Keratinocyte (primary cell): ENCODE measurements at regions not wholly inside any gene's neighbourhood (a gene's known extent, or its start where the extent isn't known, plus 50 kb on each side); places are given as distances from the start of the nearest gene placed in this dataset.

Source experiments
- DNase-seq: peaks from one replicate; pipeline ENCODE4 v3.0.0-alpha.2; 2011; ENCODE audit warnings: low read depth, missing footprints, low spot score
- FAIRE-seq: peaks from 2 replicates; lab custom pipeline; 2011; peaks lifted over from hg19 to GRCh38; lab: Jason Lieb, UNC
- H2AFZ ChIP-seq: 2 replicates; pipeline ENCODE4 v1.6.0; 2012; ENCODE audit warnings: low read length, control low read depth, inconsistent platforms; ENCODE audit not compliant: control insufficient read depth
- H3K27ac ChIP-seq: 2 replicates; pipeline ENCODE4 v1.5.1; 2011; ENCODE audit warnings: low read length; ENCODE audit not compliant: control insufficient read depth, insufficient read depth
- H3K27me3 ChIP-seq: 3 replicates; pipeline ENCODE4 v1.6.0; 2011; ENCODE audit warnings: low read length; ENCODE audit not compliant: control insufficient read depth, insufficient read depth; ENCODE audit errors: extremely low read depth
- H3K36me3 ChIP-seq, 2 experiments: 2 replicates in 1 of 2; 3 replicates in 1 of 2; pipeline ENCODE4 v1.5.1; 2011; ENCODE audit warnings: low read length in 2 of 2, mild to moderate bottlenecking in 1 of 2; ENCODE audit not compliant: control insufficient read depth in 2 of 2, insufficient read depth in 2 of 2; ENCODE audit errors: extremely low read depth in 1 of 2
- H3K4me1 ChIP-seq: 3 replicates; pipeline ENCODE4 v1.5.1; 2011; ENCODE audit warnings: low read length; ENCODE audit not compliant: control insufficient read depth, insufficient read depth; ENCODE audit errors: extremely low read depth
- H3K4me2 ChIP-seq: 3 replicates; pipeline ENCODE4 v1.6.0; 2011; ENCODE audit warnings: low read depth, low read length; ENCODE audit not compliant: control insufficient read depth, insufficient read depth; ENCODE audit errors: extremely low read depth
- H3K4me3 ChIP-seq, 3 experiments: fragments of 200-600 bp in 1 of 3; sonication (generic) in 1 of 3; 2 replicates in 2 of 3; 3 replicates in 1 of 3; pipeline ENCODE4 v1.5.1; 2011 to 2016; ENCODE audit warnings: low read length in 3 of 3, mild to moderate bottlenecking in 3 of 3, control low read depth in 2 of 3, inconsistent platforms in 1 of 3, low read depth in 1 of 3, mixed read lengths in 1 of 3, mixed run types in 1 of 3, moderate library complexity in 1 of 3; ENCODE audit not compliant: control insufficient read depth in 2 of 3, insufficient read depth in 2 of 3; ENCODE audit errors: extremely low read depth in 1 of 3
- H3K79me2 ChIP-seq: 2 replicates; pipeline ENCODE4 v1.6.0; 2012; ENCODE audit warnings: low read length; ENCODE audit not compliant: control insufficient read depth, insufficient read depth
- H3K9ac ChIP-seq: 3 replicates; pipeline ENCODE4 v1.6.0; 2011; ENCODE audit warnings: low read length; ENCODE audit not compliant: control insufficient read depth, insufficient read depth; ENCODE audit errors: extremely low read depth
- H3K9me1 ChIP-seq: 3 replicates; pipeline ENCODE4 v1.6.0; 2011; ENCODE audit warnings: low read length; ENCODE audit not compliant: control insufficient read depth, insufficient read depth; ENCODE audit errors: extremely low read depth
- H3K9me3 ChIP-seq: 2 replicates; pipeline ENCODE4 v1.5.1; 2012; ENCODE audit warnings: low read depth, low read length; ENCODE audit not compliant: control insufficient read depth
- H4K20me1 ChIP-seq: 3 replicates; pipeline ENCODE4 v1.6.0; 2011; ENCODE audit warnings: low read length; ENCODE audit not compliant: control insufficient read depth, insufficient read depth; ENCODE audit errors: extremely low read depth
- EZH2 ChIP-seq: IDR thresholded peaks from one replicate; pipeline ENCODE4 v1.6.1; 2012; ENCODE audit warnings: inconsistent platforms, mild to moderate bottlenecking, low read length, moderate library complexity
- dilution Hi-C: fragments of 300-500 bp; cut with MboI; formaldehyde crosslinking; loops from one replicate; pipeline ENCODE4 v1.7.0; 2020; ENCODE audit warnings: low sequenced_read_pairs; ENCODE audit not compliant: extremely low pct_ligation_motif_present
- TF ChIP-seq, protein P1 (sequence below), 3 experiments: IDR thresholded peaks in 1 of 3; conservative IDR thresholded peaks in 1 of 3; optimal IDR thresholded peaks in 1 of 3; 2 replicates in 2 of 3; 3 replicates in 1 of 3; pipeline versions ENCODE3 to v1.5.1; 2011; ENCODE audit warnings: low read length in 3 of 3, mild to moderate bottlenecking in 3 of 3, moderate library complexity in 2 of 3, control low read depth in 1 of 3, inconsistent platforms in 1 of 3; ENCODE audit not compliant: insufficient read depth in 2 of 3; ENCODE audit errors: extremely low read depth in 1 of 3

DNA sequence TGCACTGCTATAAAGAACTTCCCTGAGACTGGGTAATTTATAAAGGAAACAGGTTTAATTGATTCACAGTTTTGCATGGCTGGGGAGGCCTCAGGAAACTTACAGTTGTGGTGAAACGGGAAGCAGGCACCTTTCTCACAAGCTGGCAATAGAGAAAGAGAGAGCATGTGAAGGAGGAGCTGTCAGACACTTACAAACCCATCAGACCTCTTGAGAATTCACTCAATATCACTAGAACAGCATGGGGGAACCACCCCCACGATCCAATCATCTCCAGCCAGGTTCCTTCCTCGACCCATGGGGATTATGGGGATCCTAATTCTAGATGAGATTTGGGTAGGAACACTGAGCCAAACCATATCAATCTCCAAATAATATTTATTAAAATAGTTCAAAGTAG lies 729.2 kb upstream of the DDX18 start:
- Histone ChIP-seq H3K9ac (no peak overlapping the region), H3K27me3 (no peaks in the 10 kb centered on the region), H3K79me2 (no peaks in the 10 kb centered on the region), H2AFZ (no peak overlapping the region), H4K20me1 (no peaks in the 10 kb centered on the region), H3K4me1 (no peaks in the 10 kb centered on the region), H3K9me3 (no peaks in the 10 kb centered on the region), H3K4me2 (no peak overlapping the region), H3K36me3 (no peaks in the 10 kb centered on the region), H3K4me3 (no peak overlapping the region), H3K9me1 (no peaks in the 10 kb centered on the region), H3K27ac (no peak overlapping the region)
- DNase-seq (no peak), FAIRE-seq (no peak)
- dilution Hi-C loops = no loop called here
- TF ChIP-seq, protein P1, sequence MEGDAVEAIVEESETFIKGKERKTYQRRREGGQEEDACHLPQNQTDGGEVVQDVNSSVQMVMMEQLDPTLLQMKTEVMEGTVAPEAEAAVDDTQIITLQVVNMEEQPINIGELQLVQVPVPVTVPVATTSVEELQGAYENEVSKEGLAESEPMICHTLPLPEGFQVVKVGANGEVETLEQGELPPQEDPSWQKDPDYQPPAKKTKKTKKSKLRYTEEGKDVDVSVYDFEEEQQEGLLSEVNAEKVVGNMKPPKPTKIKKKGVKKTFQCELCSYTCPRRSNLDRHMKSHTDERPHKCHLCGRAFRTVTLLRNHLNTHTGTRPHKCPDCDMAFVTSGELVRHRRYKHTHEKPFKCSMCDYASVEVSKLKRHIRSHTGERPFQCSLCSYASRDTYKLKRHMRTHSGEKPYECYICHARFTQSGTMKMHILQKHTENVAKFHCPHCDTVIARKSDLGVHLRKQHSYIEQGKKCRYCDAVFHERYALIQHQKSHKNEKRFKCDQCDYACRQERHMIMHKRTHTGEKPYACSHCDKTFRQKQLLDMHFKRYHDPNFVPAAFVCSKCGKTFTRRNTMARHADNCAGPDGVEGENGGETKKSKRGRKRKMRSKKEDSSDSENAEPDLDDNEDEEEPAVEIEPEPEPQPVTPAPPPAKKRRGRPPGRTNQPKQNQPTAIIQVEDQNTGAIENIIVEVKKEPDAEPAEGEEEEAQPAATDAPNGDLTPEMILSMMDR (optimal IDR thresholded peaks at IDR 0.05 in 1 of 3, IDR thresholded peaks at IDR 0.05 in 1 of 3, conservative IDR thresholded peaks at IDR 0.05 in 1 of 3; ENCODE audit: extremely low read depth in 1 of 3, insufficient read depth in 2 of 3, low read length in 3 of 3) = no peak
- TF ChIP-seq EZH2 = no peak

DNA sequence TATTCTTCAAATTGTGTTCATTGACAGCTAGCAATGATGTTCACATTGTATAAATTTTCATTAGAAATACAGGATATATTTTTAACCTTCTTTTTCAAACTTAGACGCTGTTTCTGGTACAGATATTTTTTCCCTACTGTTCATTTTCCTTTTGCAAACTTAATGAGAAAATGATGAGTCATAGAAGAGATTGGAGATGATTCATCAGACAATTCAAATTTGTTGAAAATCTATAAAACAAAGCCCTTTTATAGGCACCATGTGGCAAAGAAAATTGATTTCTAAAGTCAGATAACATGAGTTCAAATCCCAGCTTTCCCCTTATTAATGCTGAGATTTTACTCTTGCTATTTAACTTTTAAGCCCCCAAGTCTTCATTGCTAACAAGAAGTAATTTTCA lies 728.8 kb upstream of the DDX18 start:
- Histone ChIP-seq H3K4me3 (no peak overlapping the region), H3K9me3 (no peaks in the 10 kb centered on the region), H3K9ac (no peak overlapping the region), H3K36me3 (no peaks in the 10 kb centered on the region), H3K27ac (no peak overlapping the region), H3K4me1 (no peaks in the 10 kb centered on the region), H3K27me3 (no peaks in the 10 kb centered on the region), H2AFZ (no peak overlapping the region), H3K79me2 (no peaks in the 10 kb centered on the region), H3K9me1 (no peaks in the 10 kb centered on the region), H4K20me1 (no peaks in the 10 kb centered on the region), H3K4me2 (no peak overlapping the region)
- TF ChIP-seq EZH2 = no peak
- TF ChIP-seq, protein P1 (optimal IDR thresholded peaks at IDR 0.05 in 1 of 3, IDR thresholded peaks at IDR 0.05 in 1 of 3, conservative IDR thresholded peaks at IDR 0.05 in 1 of 3; ENCODE audit: extremely low read depth in 1 of 3, insufficient read depth in 2 of 3, low read length in 3 of 3) = no peak
- FAIRE-seq = no peak
- dilution Hi-C loops = no loop called here
- no peak for DNase-seq
